Retinal pigment epithelial cell (primary cell): ENCODE measurements at regions not wholly inside any gene's neighbourhood (a gene's known extent, or its start where the extent isn't known, plus 50 kb on each side); places are given as distances from the start of the nearest gene placed in this dataset.

Experiments used
- DNase-seq: peaks from one replicate; pipeline ENCODE4 v3.0.0-alpha.2; 2010; ENCODE audit warnings: low read depth
- H3K4me3 ChIP-seq: 2 replicates; pipeline ENCODE4 v1.5.1; 2011; ENCODE audit warnings: mild to moderate bottlenecking, low read length, control low read depth, moderate library complexity
- CTCF ChIP-seq: conservative IDR thresholded peaks from 2 replicates; pipeline ENCODE4 v1.5.1; 2011; ENCODE audit warnings: low read depth, low read length, control low read depth, inconsistent platforms

- TF ChIP-seq CTCF = no peak
- H3K4me3 ChIP-seq = no peak overlapping the region
- no peak for DNase-seq
These were observed 593.1 kb downstream of the NUF2 start for GRCh38 chr1:163914785-163915413.

- no peak for TF ChIP-seq CTCF
- DNase-seq = no peak
- no peak overlapping the region for H3K4me3 ChIP-seq
These were observed 601.0 kb downstream of the NUF2 start for GRCh38 chr1:163922743-163923201.

GRCh38 chr1:163924041-163924440, 602.3 kb downstream of the NUF2 start:
- DNase-seq = no peak
- H3K4me3 ChIP-seq = no peak overlapping the region
- TF ChIP-seq CTCF = no peak

GRCh38 chr1:163927493-163927892, 605.7 kb downstream of the NUF2 start:
- no peak for DNase-seq
- no peak overlapping the region for H3K4me3 ChIP-seq
- no peak for TF ChIP-seq CTCF

- TF ChIP-seq CTCF = no peak
- DNase-seq = no peak
- H3K4me3 ChIP-seq = no peak overlapping the region
These were observed 606.3 kb downstream of the NUF2 start for GRCh38 chr1:163928069-163928468.

- no peak overlapping the region for H3K4me3 ChIP-seq
- DNase-seq = no peak
- no peak for TF ChIP-seq CTCF
These were observed 606.9 kb downstream of the NUF2 start for GRCh38 chr1:163928651-163929050.

- no peak for DNase-seq
- H3K4me3 ChIP-seq = no peak overlapping the region
These were observed 611.1 kb downstream of the NUF2 start for GRCh38 chr1:163932901-163933300.

More at GRCh38 chr1:163932901-163933300, 611.1 kb downstream of the NUF2 start:
- no peak for TF ChIP-seq CTCF
